ENCODE measurements at regions not wholly inside any gene's neighbourhood (a gene's known extent, or its start where the extent isn't known, plus 50 kb on each side); places are given as distances from the start of the nearest gene placed in this dataset.

GRCh38 chr3:94256888-94257813, 194.3 kb downstream of the NSUN3 start:
- TF ChIP-seq, protein P1, sequence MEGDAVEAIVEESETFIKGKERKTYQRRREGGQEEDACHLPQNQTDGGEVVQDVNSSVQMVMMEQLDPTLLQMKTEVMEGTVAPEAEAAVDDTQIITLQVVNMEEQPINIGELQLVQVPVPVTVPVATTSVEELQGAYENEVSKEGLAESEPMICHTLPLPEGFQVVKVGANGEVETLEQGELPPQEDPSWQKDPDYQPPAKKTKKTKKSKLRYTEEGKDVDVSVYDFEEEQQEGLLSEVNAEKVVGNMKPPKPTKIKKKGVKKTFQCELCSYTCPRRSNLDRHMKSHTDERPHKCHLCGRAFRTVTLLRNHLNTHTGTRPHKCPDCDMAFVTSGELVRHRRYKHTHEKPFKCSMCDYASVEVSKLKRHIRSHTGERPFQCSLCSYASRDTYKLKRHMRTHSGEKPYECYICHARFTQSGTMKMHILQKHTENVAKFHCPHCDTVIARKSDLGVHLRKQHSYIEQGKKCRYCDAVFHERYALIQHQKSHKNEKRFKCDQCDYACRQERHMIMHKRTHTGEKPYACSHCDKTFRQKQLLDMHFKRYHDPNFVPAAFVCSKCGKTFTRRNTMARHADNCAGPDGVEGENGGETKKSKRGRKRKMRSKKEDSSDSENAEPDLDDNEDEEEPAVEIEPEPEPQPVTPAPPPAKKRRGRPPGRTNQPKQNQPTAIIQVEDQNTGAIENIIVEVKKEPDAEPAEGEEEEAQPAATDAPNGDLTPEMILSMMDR (IDR thresholded peaks at IDR 0.05; ENCODE audit: insufficient read depth, missing control alignments): no peak
- DNase-seq (ENCODE audit: insufficient read length, low spot score): no peak
- no peak for FAIRE-seq

DNA sequence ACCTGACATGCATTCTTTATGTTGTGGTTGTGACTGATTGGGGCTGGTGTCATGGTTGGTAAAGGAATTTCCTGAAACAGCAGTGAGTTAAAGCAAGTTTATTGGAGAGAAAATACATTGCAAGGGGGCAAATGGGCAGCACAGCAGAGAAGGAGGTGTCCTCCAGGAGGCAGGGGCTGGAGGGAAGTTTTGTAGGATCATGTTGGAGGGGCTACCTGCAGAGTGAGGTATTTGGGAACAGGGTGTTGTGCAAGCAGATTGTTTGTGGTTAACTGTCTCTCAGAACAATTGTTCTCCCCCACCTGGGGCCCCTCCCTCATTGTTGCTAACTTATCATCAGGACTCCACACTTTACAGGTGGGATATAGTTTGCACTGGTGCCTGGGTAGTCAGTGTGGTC, 196.0 kb downstream of the NSUN3 start:
- DNase-seq (ENCODE audit: insufficient read length, low spot score) (no peak), FAIRE-seq (no peak)
- TF ChIP-seq, protein P1 (IDR thresholded peaks at IDR 0.05; ENCODE audit: insufficient read depth, missing control alignments): no peak

DNA sequence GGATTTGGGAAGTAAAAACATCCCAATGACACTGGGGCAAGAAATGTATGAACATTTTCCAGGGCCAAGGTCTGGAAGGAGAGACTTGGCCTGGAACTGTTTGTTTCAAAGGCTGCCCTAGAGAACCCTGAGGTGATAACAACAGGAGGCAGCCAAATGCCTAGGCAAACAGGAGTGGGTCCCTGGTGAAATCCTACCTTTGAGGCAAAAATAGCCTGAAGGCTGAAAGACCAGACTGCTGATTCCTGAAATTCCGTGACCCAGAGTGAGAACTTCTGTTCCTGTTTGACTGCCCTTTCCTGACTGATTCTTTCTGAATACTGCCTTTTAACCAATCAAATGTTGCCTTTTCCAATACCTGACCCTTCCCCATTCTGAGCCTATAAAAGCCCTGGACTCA, 196.4 kb downstream of the NSUN3 start:
- DNase-seq (ENCODE audit: insufficient read length, low spot score) (no peak), FAIRE-seq (no peak)
- TF ChIP-seq, protein P1 (IDR thresholded peaks at IDR 0.05; ENCODE audit: insufficient read depth, missing control alignments): no peak

DNA sequence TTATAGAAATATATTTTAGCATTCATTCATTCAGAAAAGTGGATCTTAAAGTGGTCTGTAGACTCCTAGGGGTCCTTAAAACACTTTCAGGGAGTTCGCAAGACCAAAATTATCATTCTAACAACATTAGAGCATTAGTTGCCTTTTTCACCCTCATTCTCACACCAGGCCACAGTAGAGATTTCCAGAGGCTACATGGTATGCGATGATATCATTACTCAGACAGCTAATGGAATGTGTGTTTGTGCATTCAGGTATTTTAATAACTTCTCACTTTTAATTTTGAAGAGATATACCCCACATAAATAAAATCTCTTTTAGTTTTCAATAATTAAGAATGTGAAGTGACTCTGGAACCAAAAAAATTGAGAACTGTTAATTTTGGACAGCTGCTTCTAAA, 206.9 kb downstream of the NSUN3 start:
- DNase-seq (ENCODE audit: insufficient read length, low spot score) (no peak), FAIRE-seq (no peak)
- TF ChIP-seq, protein P1 (IDR thresholded peaks at IDR 0.05; ENCODE audit: insufficient read depth, missing control alignments): no peak

DNA sequence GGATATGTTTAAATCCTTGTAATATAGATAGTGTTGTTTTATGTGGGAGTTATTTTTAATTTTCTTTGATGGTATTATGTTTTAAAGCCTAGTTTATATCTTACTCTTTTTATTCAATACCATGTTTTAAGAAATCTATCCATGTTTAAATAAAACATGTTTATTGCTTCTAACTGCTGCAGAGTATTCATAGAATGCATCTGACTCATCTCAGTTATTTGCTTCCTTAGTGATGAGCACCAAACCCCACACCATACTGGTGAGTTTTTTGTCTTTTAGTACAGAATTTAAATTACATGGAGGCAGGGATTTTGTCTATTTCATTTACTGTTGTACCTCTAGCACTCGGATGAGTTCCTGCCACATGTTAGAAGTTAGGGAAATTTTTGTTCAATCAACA, 209.2 kb downstream of the NSUN3 start:
- DNase-seq (ENCODE audit: insufficient read length, low spot score): no peak
- TF ChIP-seq, protein P1 (IDR thresholded peaks at IDR 0.05; ENCODE audit: insufficient read depth, missing control alignments): no peak
- FAIRE-seq: no peak

DNA sequence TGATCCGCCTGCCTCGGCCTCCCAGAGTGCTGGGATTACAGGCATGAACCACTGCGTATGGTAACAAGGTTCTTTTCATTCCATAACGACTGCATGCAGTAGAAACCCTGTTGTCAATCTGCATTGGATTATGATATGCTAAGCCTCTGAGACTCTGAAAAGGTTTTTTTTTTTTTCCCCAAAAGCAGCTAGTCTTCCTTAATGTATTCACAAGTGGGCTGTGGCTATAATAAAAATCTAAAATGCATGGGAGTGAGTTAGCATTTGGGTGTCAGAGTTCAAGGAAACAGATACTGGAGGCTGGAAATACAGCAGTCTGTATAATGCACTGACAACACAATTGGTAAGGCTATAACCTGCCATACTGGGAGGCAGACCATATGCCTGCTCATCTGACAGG, 218.1 kb downstream of the NSUN3 start:
- FAIRE-seq (no peak), DNase-seq (ENCODE audit: insufficient read length, low spot score) (no peak)
- TF ChIP-seq, protein P1 (IDR thresholded peaks at IDR 0.05; ENCODE audit: insufficient read depth, missing control alignments): no peak

GRCh38 chr3:94285872-94286271, 223.0 kb downstream of the NSUN3 start:
- FAIRE-seq (no peak), DNase-seq (ENCODE audit: insufficient read length, low spot score) (no peak)
- TF ChIP-seq, protein P1 (IDR thresholded peaks at IDR 0.05; ENCODE audit: insufficient read depth, missing control alignments): peak; percentile 44
